ENCODE measurements at regions not wholly inside any gene's neighbourhood (a gene's known extent, or its start where the extent isn't known, plus 50 kb on each side); places are given as distances from the start of the nearest gene placed in this dataset.

DNA sequence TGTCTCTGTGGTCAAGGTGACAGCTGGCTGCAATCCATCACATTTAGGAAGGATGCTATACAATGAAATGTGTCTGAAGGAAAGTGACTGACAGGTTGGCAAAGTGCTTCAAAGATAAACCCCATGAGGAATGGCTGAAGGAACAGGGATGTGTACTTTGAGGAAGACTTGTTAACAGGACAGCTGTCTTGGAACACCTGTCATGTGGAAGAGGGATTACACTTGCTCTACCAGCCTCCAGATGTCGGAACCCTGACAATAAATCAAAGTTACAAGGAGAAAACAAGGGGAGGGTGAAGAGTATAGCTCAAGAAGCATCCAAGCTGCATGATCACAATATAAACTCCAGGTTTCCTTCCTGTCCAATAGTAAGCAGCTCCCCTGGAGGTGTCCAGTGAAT is 147.8 kb upstream of the TMCC3 start:
- peaks cover 0 to 2% (median 0%) of the 10 kb centered on the region in 7 donors for H3K9me3 Mint-ChIP-seq
- H3K27me3 ChIP-seq (ENCODE audit: control insufficient read depth in 2 of 2, insufficient read depth in 2 of 2, low read length in 2 of 2) = no peaks in the 10 kb centered on the region
- no peaks in the 10 kb centered on the region for H3K36me3 ChIP-seq (replicated peaks in 1 of 2; ENCODE audit: control insufficient read depth in 1 of 2, insufficient read depth in 2 of 2, low read length in 2 of 2)
- H3K36me3 Mint-ChIP-seq = no peaks in the 10 kb centered on the region
- intact Hi-C loops (cut with micrococcal nuclease) = no loop called here
- no peak for DNase-seq
- H2AFZ ChIP-seq (ENCODE audit: insufficient read depth, low read depth, low read length, poor library complexity, severe bottlenecking) = no peak overlapping the region
- H3K9me3 ChIP-seq (replicated peaks in 1 of 2; ENCODE audit: control insufficient read depth in 1 of 2, insufficient read depth in 1 of 2, low read length in 2 of 2) = no peaks in the 10 kb centered on the region
- no peak overlapping the region for H3K4me3 ChIP-seq (replicated peaks in 1 of 3; ENCODE audit: low read depth in 2 of 3, low read length in 3 of 3)
- no peak overlapping the region for H3K27ac ChIP-seq (ENCODE audit: low read depth in 1 of 2, low read length in 2 of 2)
- H3K27me3 Mint-ChIP-seq (ENCODE audit: low read depth in 3 of 3) = peaks cover 0 to 2% (median 0%) of the 10 kb centered on the region in 3 donors
- no peaks in the 10 kb centered on the region for H4K20me1 ChIP-seq (ENCODE audit: insufficient read depth, low read length)
- H3K27ac Mint-ChIP-seq = no peak overlapping the region
- no peaks in the 10 kb centered on the region for H3K79me2 ChIP-seq (ENCODE audit: insufficient read depth, low read length)
- H3K4me1 ChIP-seq (ENCODE audit: control insufficient read depth in 1 of 2, insufficient read depth in 2 of 2, low read length in 2 of 2) = peaks cover 2 to 5% of the 10 kb centered on the region in 2 donors
- H3K9ac ChIP-seq (ENCODE audit: insufficient read depth, low read length, poor library complexity, severe bottlenecking) = no peak overlapping the region
- H3K4me1 Mint-ChIP-seq = peaks cover 6% of the 10 kb centered on the region
- WGBS (ENCODE audit: insufficient coverage) = no CpG with 5 or more reads among the region's 1 CpG
- no peak overlapping the region for H3K4me2 ChIP-seq (replicated peaks; ENCODE audit: extremely low read depth, low read length, poor library complexity, severe bottlenecking)
- no peak overlapping the region for H3K4me3 Mint-ChIP-seq
- TF ChIP-seq, protein P1, sequence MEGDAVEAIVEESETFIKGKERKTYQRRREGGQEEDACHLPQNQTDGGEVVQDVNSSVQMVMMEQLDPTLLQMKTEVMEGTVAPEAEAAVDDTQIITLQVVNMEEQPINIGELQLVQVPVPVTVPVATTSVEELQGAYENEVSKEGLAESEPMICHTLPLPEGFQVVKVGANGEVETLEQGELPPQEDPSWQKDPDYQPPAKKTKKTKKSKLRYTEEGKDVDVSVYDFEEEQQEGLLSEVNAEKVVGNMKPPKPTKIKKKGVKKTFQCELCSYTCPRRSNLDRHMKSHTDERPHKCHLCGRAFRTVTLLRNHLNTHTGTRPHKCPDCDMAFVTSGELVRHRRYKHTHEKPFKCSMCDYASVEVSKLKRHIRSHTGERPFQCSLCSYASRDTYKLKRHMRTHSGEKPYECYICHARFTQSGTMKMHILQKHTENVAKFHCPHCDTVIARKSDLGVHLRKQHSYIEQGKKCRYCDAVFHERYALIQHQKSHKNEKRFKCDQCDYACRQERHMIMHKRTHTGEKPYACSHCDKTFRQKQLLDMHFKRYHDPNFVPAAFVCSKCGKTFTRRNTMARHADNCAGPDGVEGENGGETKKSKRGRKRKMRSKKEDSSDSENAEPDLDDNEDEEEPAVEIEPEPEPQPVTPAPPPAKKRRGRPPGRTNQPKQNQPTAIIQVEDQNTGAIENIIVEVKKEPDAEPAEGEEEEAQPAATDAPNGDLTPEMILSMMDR (IDR thresholded peaks at IDR 0.05) = no peak

- H3K4me3 ChIP-seq (replicated peaks in 1 of 3; ENCODE audit: low read depth in 2 of 3, low read length in 3 of 3) = no peak overlapping the region
- H3K27ac ChIP-seq (ENCODE audit: low read depth in 1 of 2, low read length in 2 of 2) = no peak overlapping the region
- no peaks in the 10 kb centered on the region for H3K79me2 ChIP-seq (ENCODE audit: insufficient read depth, low read length)
- H3K4me2 ChIP-seq (replicated peaks; ENCODE audit: extremely low read depth, low read length, poor library complexity, severe bottlenecking) = no peak overlapping the region
- no peaks in the 10 kb centered on the region for H3K9me3 ChIP-seq (replicated peaks in 1 of 2; ENCODE audit: control insufficient read depth in 1 of 2, insufficient read depth in 1 of 2, low read length in 2 of 2)
- H2AFZ ChIP-seq (ENCODE audit: insufficient read depth, low read depth, low read length, poor library complexity, severe bottlenecking) = no peak overlapping the region
- Mint-ChIP-seq H3K27ac (no peak overlapping the region), H3K36me3 (no peaks in the 10 kb centered on the region), H3K27me3 (ENCODE audit: low read depth in 3 of 3) (peaks cover 0 to under 1% (median 0%) of the 10 kb centered on the region in 3 donors), H3K9me3 (peaks cover 0 to 2% (median 0%) of the 10 kb centered on the region in 7 donors), H3K4me3 (no peak overlapping the region), H3K4me1 (peaks cover 15% of the 10 kb centered on the region)
- no peak for DNase-seq
- no peaks in the 10 kb centered on the region for H4K20me1 ChIP-seq (ENCODE audit: insufficient read depth, low read length)
- H3K9ac ChIP-seq (ENCODE audit: insufficient read depth, low read length, poor library complexity, severe bottlenecking) = no peak overlapping the region
- H3K4me1 ChIP-seq (ENCODE audit: control insufficient read depth in 1 of 2, insufficient read depth in 2 of 2, low read length in 2 of 2) = peaks cover 13 to 19% of the 10 kb centered on the region in 2 donors
- no peaks in the 10 kb centered on the region for H3K27me3 ChIP-seq (ENCODE audit: control insufficient read depth in 2 of 2, insufficient read depth in 2 of 2, low read length in 2 of 2)
- TF ChIP-seq, protein P1 (IDR thresholded peaks at IDR 0.05) = no peak
- H3K36me3 ChIP-seq (replicated peaks in 1 of 2; ENCODE audit: control insufficient read depth in 1 of 2, insufficient read depth in 2 of 2, low read length in 2 of 2) = no peaks in the 10 kb centered on the region
- WGBS (ENCODE audit: insufficient coverage) = 92% methylated on average over 6 of the region's 9 CpGs
- intact Hi-C loops (cut with micrococcal nuclease) = no loop called here
Measured at GRCh38 chr12:94795520-94795919, 145.2 kb upstream of the TMCC3 start.

All from CD14-positive monocyte (primary cell).